ENCODE measurements at regions not wholly inside any gene's neighbourhood (a gene's known extent, or its start where the extent isn't known, plus 50 kb on each side); places are given as distances from the start of the nearest gene placed in this dataset.

GRCh38 chr5:82406205-82406773, 128.1 kb upstream of the RPS23 start:
- TF ChIP-seq CTCF (IDR thresholded peaks at IDR 0.05; ENCODE audit: borderline replicate concordance, control extremely low read depth, extremely low read depth, insufficient read depth, missing control alignments): no peak
- DNase-seq (ENCODE audit: low spot score): no peak
- in situ Hi-C loops (cut with MboI; ENCODE audit: low sequenced_read_pairs, unreplicated experiment): no loop called here

- DNase-seq (ENCODE audit: low spot score): no peak
- in situ Hi-C loops (cut with MboI; ENCODE audit: low sequenced_read_pairs, unreplicated experiment): no loop called here
- TF ChIP-seq CTCF (IDR thresholded peaks at IDR 0.05; ENCODE audit: borderline replicate concordance, control extremely low read depth, extremely low read depth, insufficient read depth, missing control alignments): no peak
Measured at GRCh38 chr5:82405618-82406204, 127.6 kb upstream of the RPS23 start.

- no peak for DNase-seq (ENCODE audit: low spot score)
- no peak for TF ChIP-seq CTCF (IDR thresholded peaks at IDR 0.05; ENCODE audit: borderline replicate concordance, control extremely low read depth, extremely low read depth, insufficient read depth, missing control alignments)
- in situ Hi-C loops (cut with MboI; ENCODE audit: low sequenced_read_pairs, unreplicated experiment): no loop called here
Measured at GRCh38 chr5:82405161-82405560, 127.0 kb upstream of the RPS23 start.

GRCh38 chr5:82404382-82404945, 126.3 kb upstream of the RPS23 start:
- in situ Hi-C loops (cut with MboI; ENCODE audit: low sequenced_read_pairs, unreplicated experiment): no loop called here
- DNase-seq (ENCODE audit: low spot score): no peak
- no peak for TF ChIP-seq CTCF (IDR thresholded peaks at IDR 0.05; ENCODE audit: borderline replicate concordance, control extremely low read depth, extremely low read depth, insufficient read depth, missing control alignments)

GRCh38 chr5:82403724-82404123, 125.6 kb upstream of the RPS23 start:
- no peak for DNase-seq (ENCODE audit: low spot score)
- in situ Hi-C loops (cut with MboI; ENCODE audit: low sequenced_read_pairs, unreplicated experiment): no loop called here
- no peak for TF ChIP-seq CTCF (IDR thresholded peaks at IDR 0.05; ENCODE audit: borderline replicate concordance, control extremely low read depth, extremely low read depth, insufficient read depth, missing control alignments)

GRCh38 chr5:82403026-82403425, 124.9 kb upstream of the RPS23 start:
- no peak for TF ChIP-seq CTCF (IDR thresholded peaks at IDR 0.05; ENCODE audit: borderline replicate concordance, control extremely low read depth, extremely low read depth, insufficient read depth, missing control alignments)
- DNase-seq (ENCODE audit: low spot score): no peak
- in situ Hi-C loops (cut with MboI; ENCODE audit: low sequenced_read_pairs, unreplicated experiment): no loop called here

Data from GM13976 (cell line).